Activated naive CD4-positive, alpha-beta T cell treated with Interleukin-2 at 50 U/mL for 16 hours (primary cell): ENCODE measurements at regions not wholly inside any gene's neighbourhood (a gene's known extent, or its start where the extent isn't known, plus 50 kb on each side); places are given as distances from the start of the nearest gene placed in this dataset.

Source experiments
- DNase-seq: peaks from one replicate; pipeline ENCODE4 v3.0.0-alpha.2; 2020

- DNase-seq: no peak
These were observed 181.2 kb downstream of the ANAPC1 start for GRCh38 chr2:111702804-111703196.

GRCh38 chr2:111703759-111704158 is 180.2 kb downstream of the ANAPC1 start:
- no peak for DNase-seq

- no peak for DNase-seq
These were observed 179.7 kb downstream of the ANAPC1 start for GRCh38 chr2:111704246-111704645.

- no peak for DNase-seq
These were observed 178.8 kb downstream of the ANAPC1 start for GRCh38 chr2:111705239-111705638.

GRCh38 chr2:111705711-111706336 is 178.2 kb downstream of the ANAPC1 start:
- peak; percentile 61 for DNase-seq

GRCh38 chr2:111706481-111707001 is 177.5 kb downstream of the ANAPC1 start:
- DNase-seq: no peak

- DNase-seq: no peak
These were observed 176.3 kb downstream of the ANAPC1 start for GRCh38 chr2:111707700-111708099.

- DNase-seq: no peak
These were observed 175.4 kb downstream of the ANAPC1 start for GRCh38 chr2:111708476-111709180.

GRCh38 chr2:111709321-111709720 is 174.7 kb downstream of the ANAPC1 start:
- DNase-seq: no peak

- DNase-seq: no peak
These were observed 173.9 kb downstream of the ANAPC1 start for GRCh38 chr2:111710085-111710484.

- DNase-seq: no peak
These were observed 173.4 kb downstream of the ANAPC1 start for GRCh38 chr2:111710613-111711012.

GRCh38 chr2:111711270-111711669 is 172.7 kb downstream of the ANAPC1 start:
- DNase-seq: no peak

- DNase-seq: no peak
These were observed 171.6 kb downstream of the ANAPC1 start for GRCh38 chr2:111712361-111712760.

- no peak for DNase-seq
These were observed 171.0 kb downstream of the ANAPC1 start for GRCh38 chr2:111712940-111713515.

- no peak for DNase-seq
These were observed 167.7 kb downstream of the ANAPC1 start for GRCh38 chr2:111715987-111716904.

GRCh38 chr2:111716905-111717775 is 166.9 kb downstream of the ANAPC1 start:
- no peak for DNase-seq
